ENCODE measurements at regions not wholly inside any gene's neighbourhood (a gene's known extent, or its start where the extent isn't known, plus 50 kb on each side); places are given as distances from the start of the nearest gene placed in this dataset.

GRCh38 chrX:145687707-145688106 is 129.9 kb upstream of the SLITRK2 start:
- no peak overlapping the region for H4K5ac ChIP-seq (ENCODE audit: low read depth, low read length)
- no peak overlapping the region for H2BK15ac ChIP-seq (ENCODE audit: low read depth, low read length)
- ChIA-PET CTCF (no interaction called here), POLR2A (ENCODE audit: unreplicated experiment) (no interaction called here)
- no peaks in the 10 kb centered on the region for H3K4me1 ChIP-seq (ENCODE audit: control insufficient read depth, insufficient read depth, low read length)
- intact Hi-C loops (cut with micrococcal nuclease) (no loop called here), in situ Hi-C loops (cut with MboI; ENCODE audit: low sequenced_read_pairs) (no loop called here), dilution Hi-C loops (cut with HindIII; ENCODE audit: low sequenced_read_pairs, unreplicated experiment) (no loop called here)
- H3K9me3 ChIP-seq (ENCODE audit: control insufficient read depth, insufficient read depth, low read length) = no peaks in the 10 kb centered on the region; the same call in 1 of the 2 replicates
- no TSS peak for BruUV-seq (replicated peaks)
- no peak overlapping the region for H3K27ac ChIP-seq (ENCODE audit: insufficient read depth, low read length)
- H3K36me3 ChIP-seq (ENCODE audit: control insufficient read depth, insufficient read depth, low read length) = no peaks in the 10 kb centered on the region
- H3K4ac ChIP-seq (ENCODE audit: low read depth, low read length) = no peak overlapping the region
- ATAC-seq (ENCODE audit: low read depth) (no peak), DNase-seq (no peak)
- no peak for TF ChIP-seq RAD21 (IDR thresholded peaks at IDR 0.05; ENCODE audit: low read length)
- no peak for TF ChIP-seq CEBPB (IDR thresholded peaks at IDR 0.05; ENCODE audit: low read depth, low read length)
- TF ChIP-seq MAFK (IDR thresholded peaks at IDR 0.05; ENCODE audit: low read depth, low read length) = no peak
- no peak overlapping the region for H2BK5ac ChIP-seq (ENCODE audit: low read depth, low read length, poor library complexity, severe bottlenecking)
- no peak overlapping the region for H3K4me3 ChIP-seq (ENCODE audit: insufficient read depth, low read depth, low read length)
- H2BK120ac ChIP-seq (ENCODE audit: low read depth, low read length) = no peak overlapping the region
- H3K9me1 ChIP-seq (ENCODE audit: insufficient read depth, low read length) = no peaks in the 10 kb centered on the region
- H3K14ac ChIP-seq (replicated peaks; ENCODE audit: low read depth, low read length) = no peak overlapping the region
- WGBS, 2 experiments (ENCODE audit: extremely low coverage in 2 of 2, insufficient read length in 1 of 2) = no CpG with 5 or more reads among the region's 1 CpG
- H3K9ac ChIP-seq (ENCODE audit: low read depth, low read length) = no peak overlapping the region
- H3K27me3 ChIP-seq (ENCODE audit: control insufficient read depth, insufficient read depth, low read length) = no peaks in the 10 kb centered on the region
- no peak overlapping the region for H3K56ac ChIP-seq (ENCODE audit: extremely low read depth, insufficient read depth, low read length)
- no peak overlapping the region for H4K91ac ChIP-seq (ENCODE audit: insufficient read depth, low read depth, low read length)
- no peak overlapping the region for H2BK20ac ChIP-seq (ENCODE audit: low read depth, low read length)
- H3K4me2 ChIP-seq (ENCODE audit: low read depth, low read length) = no peak overlapping the region
- H3K18ac ChIP-seq (ENCODE audit: low read depth, low read length) = no peak overlapping the region
- no peak overlapping the region for H4K8ac ChIP-seq (ENCODE audit: low read depth in 2 of 2, low read length in 2 of 2)
- no peak overlapping the region for H3K23ac ChIP-seq (ENCODE audit: low read depth, low read length)
- no peaks in the 10 kb centered on the region for H3K79me1 ChIP-seq (ENCODE audit: low read depth in 1 of 2, low read length in 2 of 2)
- no peaks in the 10 kb centered on the region for H4K20me1 ChIP-seq (ENCODE audit: insufficient read depth, low read length)
- H2AK5ac ChIP-seq (ENCODE audit: low read depth, low read length) = no peak overlapping the region
- no peak overlapping the region for H2AK9ac ChIP-seq (replicated peaks; ENCODE audit: low read depth, low read length, poor library complexity)
- H2AFZ ChIP-seq (replicated peaks; ENCODE audit: low read length, poor library complexity) = no peak overlapping the region

All from IMR-90 (cell line).